CD14-positive monocyte (primary cell): ENCODE measurements at regions not wholly inside any gene's neighbourhood (a gene's known extent, or its start where the extent isn't known, plus 50 kb on each side); places are given as distances from the start of the nearest gene placed in this dataset.
A peak's percentile ranks its signal among the peaks of the same experiment; 100 is the strongest.

ENCODE experiments used
- DNase-seq, 3 donors: peaks; one replicate each; pipeline ENCODE4 v3.0.0-alpha.2; 2011 to 2022
- H2AFZ ChIP-seq: 2 replicates; pipeline ENCODE4 v1.6.0; 2012; ENCODE audit warnings: mild to moderate bottlenecking, low read depth, low read length, inconsistent platforms; ENCODE audit not compliant: insufficient read depth, poor library complexity, severe bottlenecking
- H3K27ac ChIP-seq, 2 donors: 1 replicate in 1 of 2; 2 replicates in 1 of 2; pipeline ENCODE4 v1.5.1; 2012 to 2013; ENCODE audit warnings: low read length in 2 of 2, control low read depth in 1 of 2, inconsistent platforms in 1 of 2, low read depth in 1 of 2, mild to moderate bottlenecking in 1 of 2
- H3K27me3 ChIP-seq, 2 donors: one replicate each; pipeline versions ENCODE4 v1.6.0 to v1.6.1; 2011 to 2013; ENCODE audit warnings: low read length in 2 of 2; ENCODE audit not compliant: control insufficient read depth in 2 of 2, insufficient read depth in 2 of 2
- H3K36me3 ChIP-seq, 2 donors: replicated peaks in 1 of 2; 1 replicate in 1 of 2; 2 replicates in 1 of 2; pipeline versions ENCODE4 v1.5.1 to v1.6.1; 2012 to 2013; ENCODE audit warnings: low read length in 2 of 2, control low read depth in 1 of 2, inconsistent platforms in 1 of 2, mild to moderate bottlenecking in 1 of 2; ENCODE audit not compliant: insufficient read depth in 2 of 2, control insufficient read depth in 1 of 2
- H3K4me1 ChIP-seq, 2 donors: 1 replicate in 1 of 2; 2 replicates in 1 of 2; pipeline versions ENCODE4 v1.5.1 to v1.6.1; 2012 to 2013; ENCODE audit warnings: low read length in 2 of 2, control low read depth in 1 of 2, inconsistent platforms in 1 of 2, mild to moderate bottlenecking in 1 of 2, moderate library complexity in 1 of 2; ENCODE audit not compliant: insufficient read depth in 2 of 2, control insufficient read depth in 1 of 2
- H3K4me2 ChIP-seq: replicated peaks from 2 replicates; pipeline ENCODE3; 2012; ENCODE audit warnings: low read length, moderate library complexity, mild to moderate bottlenecking; ENCODE audit not compliant: poor library complexity, severe bottlenecking; ENCODE audit errors: extremely low read depth
- H3K4me3 ChIP-seq, 3 experiments: fragments of 200-600 bp in 1 of 3; sonication (generic) in 1 of 3; replicated peaks in 1 of 3; 1 replicate in 2 of 3; 2 replicates in 1 of 3; pipeline ENCODE4 v1.5.1; 2011 to 2013; ENCODE audit warnings: low read length in 3 of 3, mild to moderate bottlenecking in 3 of 3, control low read depth in 2 of 3, low read depth in 2 of 3, inconsistent platforms in 1 of 3, moderate library complexity in 1 of 3
- H3K79me2 ChIP-seq: 2 replicates; pipeline ENCODE4 v1.6.0; 2012; ENCODE audit warnings: mild to moderate bottlenecking, control low read depth, inconsistent platforms, low read length, moderate library complexity; ENCODE audit not compliant: insufficient read depth
- H3K9ac ChIP-seq: 2 replicates; pipeline ENCODE4 v1.6.0; 2017; ENCODE audit warnings: low read length, mild to moderate bottlenecking; ENCODE audit not compliant: insufficient read depth, poor library complexity, severe bottlenecking
- H3K9me3 ChIP-seq, 2 donors: replicated peaks in 1 of 2; 1 replicate in 1 of 2; 2 replicates in 1 of 2; pipeline versions ENCODE4 v1.5.1 to v1.6.1; 2012 to 2013; ENCODE audit warnings: low read length in 2 of 2, control low read depth in 1 of 2; ENCODE audit not compliant: control insufficient read depth in 1 of 2, insufficient read depth in 1 of 2
- H4K20me1 ChIP-seq: 2 replicates; pipeline ENCODE4 v1.6.0; 2012; ENCODE audit warnings: mild to moderate bottlenecking, low read length, control low read depth, moderate library complexity; ENCODE audit not compliant: insufficient read depth
- H3K27ac Mint-ChIP-seq, 7 donors: one replicate each; pipeline ENCODE4 v1.8.0; 2020; ENCODE audit warnings: mild to moderate bottlenecking in 7 of 7, mixed read lengths in 7 of 7, moderate library complexity in 6 of 7, inconsistent platforms in 2 of 7
- H3K27me3 Mint-ChIP-seq, 3 donors: one replicate each; pipeline ENCODE4 v1.8.0; 2021 to 2022; ENCODE audit warnings: low read depth in 3 of 3, mild to moderate bottlenecking in 3 of 3, mixed read lengths in 3 of 3, moderate library complexity in 3 of 3, inconsistent platforms in 1 of 3
- H3K36me3 Mint-ChIP-seq, 2 donors: one replicate each; pipeline ENCODE4 v1.8.0; 2020; ENCODE audit warnings: mixed read lengths in 2 of 2, inconsistent platforms in 1 of 2, mild to moderate bottlenecking in 1 of 2
- H3K4me1 Mint-ChIP-seq: one replicate; pipeline ENCODE4 v1.8.0; 2020; ENCODE audit warnings: mild to moderate bottlenecking, mixed read lengths
- H3K4me3 Mint-ChIP-seq, 2 donors: one replicate each; pipeline ENCODE4 v1.8.0; 2020; ENCODE audit warnings: mild to moderate bottlenecking in 2 of 2, mixed read lengths in 2 of 2, moderate library complexity in 1 of 2
- H3K9me3 Mint-ChIP-seq, 7 donors: one replicate each; pipeline ENCODE4 v1.8.0; 2020 to 2022; ENCODE audit warnings: mixed read lengths in 7 of 7, mild to moderate bottlenecking in 6 of 7, moderate library complexity in 6 of 7, inconsistent platforms in 2 of 7
- CTCF ChIP-seq: fragments of 200-600 bp; IDR thresholded peaks from one replicate; pipeline ENCODE4 v1.8.0; 2022; ENCODE audit warnings: antibody characterized with exemption, mild to moderate bottlenecking
- WGBS: methylation state at CpG from one replicate; pipeline ENCODE4 v1.1.5; 2013; ENCODE audit warnings: missing lambda C conversion rate; ENCODE audit not compliant: insufficient coverage; 5-methylcytosine and 5-hydroxymethylcytosine counted together
- intact Hi-C, 2 donors: fragments of 100-400 bp; cut with micrococcal nuclease; formaldehyde crosslinking; loops; one replicate each; pipeline versions ENCODE4 v1.15.0 to v1.15.1; 2023

GRCh38 chr10:120313715-120314114, 143.3 kb upstream of the PLPP4 start:
- Mint-ChIP-seq H3K36me3 (no peaks in the 10 kb centered on the region), H3K4me3 (no peak overlapping the region), H3K27me3 (no peaks in the 10 kb centered on the region), H3K4me1 (no peaks in the 10 kb centered on the region), H3K27ac (peak overlapping the region in 1 of 7 donors; percentile 16), H3K9me3 (peaks cover 0 to 3% (median 0%) of the 10 kb centered on the region in 7 donors)
- Histone ChIP-seq H3K27me3 (no peaks in the 10 kb centered on the region), H2AFZ (no peak overlapping the region), H3K4me2 (no peak overlapping the region), H3K9ac (no peak overlapping the region), H3K4me3 (no peak overlapping the region), H3K27ac (no peak overlapping the region), H3K36me3 (no peaks in the 10 kb centered on the region), H3K79me2 (no peaks in the 10 kb centered on the region), H3K9me3 (no peaks in the 10 kb centered on the region), H4K20me1 (no peaks in the 10 kb centered on the region), H3K4me1 (no peaks in the 10 kb centered on the region)
- no peak for TF ChIP-seq CTCF
- no CpG with 5 or more reads among the region's 2 CpGs for WGBS
- DNase-seq, result no peak
- intact Hi-C loops, result no loop called here

DNA sequence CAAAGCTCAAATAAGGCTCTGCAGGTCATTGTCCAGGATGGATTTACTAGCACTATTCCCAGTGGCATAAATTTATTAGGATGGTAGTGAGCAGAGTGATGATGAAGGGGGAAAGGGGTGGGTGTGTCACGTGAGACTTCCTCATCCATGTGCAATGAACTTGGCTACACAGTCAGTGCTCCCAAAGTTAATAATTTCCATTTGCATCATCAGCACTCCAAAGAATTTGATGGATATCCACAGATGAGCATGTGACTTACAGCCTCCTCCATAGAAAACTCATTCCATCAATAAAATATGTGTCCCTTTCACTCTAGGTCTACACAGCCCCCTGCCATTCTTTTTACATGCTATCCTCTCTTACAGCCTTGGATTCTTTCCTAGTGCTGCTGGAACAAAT, 142.6 kb upstream of the PLPP4 start:
- Mint-ChIP-seq H3K27me3 (peaks cover 0 to 2% (median 0%) of the 10 kb centered on the region in 3 donors), H3K4me3 (no peak overlapping the region), H3K9me3 (peaks cover 0 to 5% (median 0%) of the 10 kb centered on the region in 7 donors), H3K36me3 (no peaks in the 10 kb centered on the region), H3K27ac (no peak overlapping the region), H3K4me1 (no peaks in the 10 kb centered on the region)
- Histone ChIP-seq H3K4me2 (no peak overlapping the region), H3K36me3 (no peaks in the 10 kb centered on the region), H4K20me1 (no peaks in the 10 kb centered on the region), H3K4me3 (no peak overlapping the region), H3K4me1 (no peaks in the 10 kb centered on the region), H3K9me3 (no peaks in the 10 kb centered on the region), H2AFZ (no peak overlapping the region), H3K27ac (no peak overlapping the region), H3K9ac (no peak overlapping the region), H3K27me3 (no peaks in the 10 kb centered on the region), H3K79me2 (no peaks in the 10 kb centered on the region)
- DNase-seq, result no peak
- TF ChIP-seq CTCF, result no peak
- WGBS, result no CpG with 5 or more reads among the region's 1 CpG
- intact Hi-C loops, result no loop called here
